22Rv1 (cell line): ENCODE measurements at regions not wholly inside any gene's neighbourhood (a gene's known extent, or its start where the extent isn't known, plus 50 kb on each side); places are given as distances from the start of the nearest gene placed in this dataset.

Experiments used
- CTCF ChIP-seq: fragments of 450-650 bp; IDR thresholded peaks from 2 replicates; pipeline ENCODE4 v1.5.1; 2017; ENCODE audit warnings: mild to moderate bottlenecking
- ZFX ChIP-seq: fragments of 450-650 bp; IDR thresholded peaks from 2 replicates; pipeline ENCODE4 v1.6.1; 2017; ENCODE audit warnings: antibody characterized with exemption, borderline replicate concordance

- no peak for TF ChIP-seq CTCF
- no peak for TF ChIP-seq ZFX
Measured at GRCh38 chr11:29075726-29076125, 941.1 kb downstream of the KCNA4 start.
